H1 (cell line): ENCODE measurements at regions not wholly inside any gene's neighbourhood (a gene's known extent, or its start where the extent isn't known, plus 50 kb on each side); places are given as distances from the start of the nearest gene placed in this dataset.

Source experiments
- NRF1 ChIP-seq: IDR thresholded peaks from 2 replicates; pipeline ENCODE4 v1.6.1; 2011; ENCODE audit warnings: mild to moderate bottlenecking, low read depth, low read length, improper control_type of control experiment
- RAD21 ChIP-seq, 2 experiments: IDR thresholded peaks in 1 of 2; conservative IDR thresholded peaks in 1 of 2; 2 replicates each; pipeline ENCODE4 v1.6.1; 2011; ENCODE audit warnings: low read depth in 2 of 2, low read length in 2 of 2, improper control_type of control experiment in 1 of 2, inconsistent platforms in 1 of 2, mild to moderate bottlenecking in 1 of 2, moderate library complexity in 1 of 2
- ZNF274 ChIP-seq: IDR thresholded peaks from 2 replicates; pipeline ENCODE4 v1.7.0; 2012; ENCODE audit warnings: low read length, borderline replicate concordance; ENCODE audit errors: extremely low read depth

DNA sequence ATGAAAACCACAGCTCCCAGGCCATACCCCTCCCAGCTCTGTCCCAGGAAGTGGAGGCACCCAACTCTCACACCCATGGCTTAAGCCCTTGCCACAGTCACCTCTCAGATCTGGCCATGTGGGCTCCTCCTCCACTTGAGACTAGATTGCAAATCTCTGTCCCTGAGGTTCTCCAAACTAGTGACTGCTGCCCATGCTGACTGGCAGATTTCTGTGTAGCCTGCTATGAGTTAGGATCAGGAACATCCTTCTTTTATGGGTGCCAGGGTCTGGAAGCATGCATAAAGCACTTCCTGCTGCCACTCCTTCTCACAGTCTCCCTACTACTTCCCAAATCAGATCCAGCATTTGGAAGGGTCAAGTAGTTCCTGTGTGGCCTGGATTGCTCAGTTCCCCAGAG is 59.6 kb upstream of the GOLIM4 start:
- TF ChIP-seq ZNF274, result no peak
- no peak for TF ChIP-seq NRF1
- TF ChIP-seq RAD21 (IDR thresholded peaks at IDR 0.05 in 1 of 2, conservative IDR thresholded peaks at IDR 0.05 in 1 of 2; ENCODE audit: low read depth in 2 of 2, low read length in 2 of 2), result no peak
